GM19395 (cell line): ENCODE measurements at regions not wholly inside any gene's neighbourhood (a gene's known extent, or its start where the extent isn't known, plus 50 kb on each side); places are given as distances from the start of the nearest gene placed in this dataset.

Source experiments
- ATAC-seq: cut with Tn5 transposase; IDR thresholded peaks from one replicate; pipeline ENCODE4 v1.9.1; 2021; ENCODE audit warnings: mild to moderate bottlenecking, moderate library complexity; ENCODE audit not compliant: unreplicated experiment

DNA sequence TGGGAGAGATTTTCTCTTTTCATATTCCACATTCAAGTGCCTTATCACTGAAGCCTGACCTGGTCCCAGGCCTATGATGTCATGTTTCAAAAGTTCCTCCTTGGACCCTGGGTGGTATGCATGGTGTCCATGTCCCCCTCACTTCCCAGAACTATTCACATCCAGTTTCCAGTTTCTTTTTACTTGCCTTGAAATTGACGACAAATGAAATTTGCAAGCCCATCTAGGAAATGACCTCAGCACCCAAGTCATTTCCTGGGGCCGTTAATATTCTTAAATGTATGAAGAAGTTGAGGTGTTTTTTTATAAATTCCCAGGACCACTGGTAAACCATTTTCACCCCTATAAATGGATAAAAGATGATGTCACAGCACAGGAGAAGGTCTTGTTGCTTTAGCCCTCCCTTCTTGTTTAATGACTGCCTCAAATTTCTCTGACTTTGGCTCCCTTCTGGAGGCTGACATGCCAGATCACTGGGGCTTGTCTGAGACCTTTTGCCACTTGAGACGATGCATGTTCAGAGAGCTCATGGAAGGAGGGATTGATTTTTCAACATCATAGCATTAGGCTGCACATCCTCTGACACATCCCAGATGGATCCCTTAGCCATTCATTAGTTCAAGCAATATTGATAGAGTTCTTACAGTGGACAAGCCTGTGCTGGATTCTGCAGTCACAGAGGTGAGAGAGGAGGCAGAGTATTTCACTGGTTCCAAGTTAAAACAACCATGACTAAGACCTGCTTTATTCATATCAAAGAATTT is 221.3 kb downstream of the PLPP3 start:
- no peak for ATAC-seq

DNA sequence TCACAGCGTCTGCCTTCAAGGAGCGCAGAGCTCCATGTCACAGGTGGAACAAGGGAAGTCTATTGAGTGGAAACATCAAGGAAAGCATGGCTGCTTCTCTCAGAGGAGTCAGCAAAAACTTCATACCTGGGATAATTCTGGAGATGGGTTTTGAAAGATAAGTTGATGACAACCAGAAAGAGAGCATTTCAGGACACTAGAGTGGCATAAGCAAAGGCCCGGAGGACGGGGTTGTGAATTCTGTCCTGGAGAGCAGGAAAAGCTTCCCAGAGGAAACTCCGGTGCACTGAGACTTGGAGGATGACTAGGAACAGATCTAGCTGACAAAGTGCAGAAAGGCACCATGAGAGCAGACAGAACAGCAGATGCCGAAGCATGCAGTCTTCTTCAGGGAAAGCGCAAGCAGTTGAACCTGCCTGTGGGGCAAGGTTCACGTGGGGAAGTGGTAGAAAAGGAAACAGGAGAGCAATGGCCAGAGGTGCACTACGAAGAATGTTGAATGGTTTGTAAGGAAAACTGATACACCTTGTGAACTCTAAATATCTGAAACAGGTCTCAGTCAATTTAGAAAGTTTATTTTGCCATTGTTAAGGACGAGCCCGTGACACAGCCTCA is 222.9 kb downstream of the PLPP3 start:
- ATAC-seq: no peak

DNA sequence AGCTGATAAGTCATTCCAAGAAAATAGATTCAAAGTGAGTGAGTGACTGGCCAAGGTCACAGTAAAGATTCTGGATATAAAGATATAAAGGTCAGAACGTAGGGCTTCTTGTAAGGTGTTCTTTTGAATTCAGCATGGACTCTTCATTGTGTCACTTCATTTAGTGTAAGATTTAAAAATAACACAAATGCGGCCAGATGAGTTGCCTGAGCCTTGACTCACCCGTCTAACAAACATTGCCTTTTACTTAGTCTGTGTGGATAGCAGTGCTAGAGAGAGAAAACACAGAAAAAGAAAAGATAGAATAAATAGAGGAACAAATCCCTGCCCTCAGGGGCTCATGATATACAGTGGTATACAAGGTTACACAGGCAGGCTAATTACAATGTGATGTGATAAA is 223.4 kb downstream of the PLPP3 start:
- ATAC-seq: no peak

DNA sequence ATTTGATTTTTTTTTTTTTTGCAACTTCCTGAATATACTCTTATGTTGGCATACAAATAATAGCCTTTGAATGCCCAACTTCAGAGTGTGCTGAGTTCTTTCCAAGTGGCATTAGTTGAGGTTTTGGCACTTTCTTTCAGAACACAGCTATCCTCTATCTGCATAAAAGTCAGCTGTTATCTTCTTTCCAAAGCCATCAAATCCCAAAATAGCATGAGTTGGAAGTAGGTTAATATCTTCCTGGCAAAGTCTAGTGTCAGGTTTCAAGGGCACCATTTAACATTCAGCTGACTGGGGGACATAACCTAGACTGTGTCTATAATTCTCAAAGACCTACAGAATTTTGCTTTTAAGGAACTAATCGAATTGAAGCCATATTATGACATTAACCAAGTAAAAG is 223.9 kb downstream of the PLPP3 start:
- no peak for ATAC-seq

DNA sequence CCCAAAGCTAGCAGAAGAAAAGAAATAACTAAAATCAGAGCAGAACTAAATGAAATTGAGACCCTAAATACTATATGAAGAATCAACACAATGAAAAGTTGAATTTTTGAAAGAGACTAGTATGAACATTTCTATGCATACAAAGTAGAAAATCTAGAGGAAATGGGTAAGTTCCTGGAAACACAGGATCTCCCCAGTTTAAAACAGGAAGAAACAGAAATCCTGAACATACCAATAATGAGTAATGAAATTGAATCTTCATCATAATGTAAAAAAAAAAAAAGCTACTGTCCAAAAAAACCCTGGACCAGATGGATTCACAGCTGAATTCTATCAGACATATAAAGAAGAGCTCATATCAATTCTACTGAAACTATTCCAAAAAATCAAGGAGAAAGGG is 233.5 kb downstream of the PLPP3 start:
- ATAC-seq: no peak

DNA sequence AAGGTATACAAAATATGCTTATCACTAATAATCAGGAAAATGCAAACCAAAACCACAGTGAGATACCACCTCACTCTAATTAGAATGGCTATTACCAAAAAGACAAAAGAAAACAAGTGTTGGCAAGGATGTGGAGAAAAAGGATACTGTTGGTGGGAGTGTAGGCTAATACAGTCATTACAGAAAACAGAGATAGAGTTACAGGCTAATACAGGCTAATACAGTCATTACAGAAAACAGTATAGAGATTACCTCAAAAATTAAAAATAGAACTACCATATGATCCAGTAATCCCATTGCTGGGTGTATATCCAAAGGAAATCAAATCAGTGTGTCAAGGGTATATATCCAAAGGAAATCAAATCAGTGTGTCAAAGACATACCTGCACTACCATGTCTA is 238.4 kb downstream of the PLPP3 start:
- ATAC-seq: no peak

DNA sequence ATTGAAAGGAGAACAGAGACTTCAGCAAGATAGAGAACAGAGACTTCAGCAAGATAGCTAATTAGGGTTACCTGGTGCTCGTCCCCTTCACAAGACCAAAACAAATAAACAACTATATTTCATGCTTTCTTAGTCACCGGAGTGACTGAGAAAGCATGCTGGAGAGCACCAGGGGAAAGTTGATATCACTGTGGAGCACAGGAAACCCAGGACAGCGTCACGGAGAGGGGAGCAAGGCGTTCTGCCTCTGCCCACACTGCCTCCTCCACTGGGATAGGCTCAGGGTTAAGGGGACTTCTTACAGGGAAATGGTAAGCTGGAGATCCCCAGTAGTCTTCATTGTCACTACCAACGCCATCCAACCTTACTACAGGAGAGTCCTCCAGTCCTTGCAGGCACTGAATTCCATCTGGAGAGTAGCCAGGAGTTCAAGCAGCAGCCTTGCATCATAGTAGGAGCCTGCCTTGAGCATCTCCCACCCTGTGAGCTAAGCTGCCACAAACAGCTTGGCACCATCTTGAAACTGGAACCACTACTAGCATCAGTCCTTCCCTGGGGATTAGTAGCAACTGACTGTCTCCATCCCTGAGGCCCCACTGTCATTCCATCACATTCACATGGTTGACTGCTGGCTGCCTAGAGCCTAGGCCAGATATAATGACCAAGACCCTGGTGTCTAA is 239.4 kb downstream of the PLPP3 start:
- no peak for ATAC-seq

DNA sequence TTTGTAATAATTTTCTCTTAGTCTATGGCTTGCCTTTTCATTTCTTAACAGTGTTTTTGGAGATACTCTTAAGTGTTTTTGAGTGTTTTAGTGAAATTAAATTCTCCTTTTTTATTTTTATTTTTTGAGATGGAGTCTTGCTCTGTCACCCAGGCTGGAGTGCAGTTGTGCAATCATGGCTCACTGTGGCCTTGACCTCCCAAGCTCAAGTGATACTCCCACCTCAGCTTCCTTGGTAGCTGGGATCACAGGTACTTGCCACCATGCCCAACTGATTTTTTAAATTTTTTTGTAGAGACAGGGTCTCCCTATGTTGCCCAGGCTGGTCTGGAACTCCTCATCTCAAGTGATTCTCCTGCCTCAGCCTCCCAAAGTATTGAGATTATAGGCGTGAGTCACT is 240.3 kb downstream of the PLPP3 start:
- ATAC-seq: no peak

DNA sequence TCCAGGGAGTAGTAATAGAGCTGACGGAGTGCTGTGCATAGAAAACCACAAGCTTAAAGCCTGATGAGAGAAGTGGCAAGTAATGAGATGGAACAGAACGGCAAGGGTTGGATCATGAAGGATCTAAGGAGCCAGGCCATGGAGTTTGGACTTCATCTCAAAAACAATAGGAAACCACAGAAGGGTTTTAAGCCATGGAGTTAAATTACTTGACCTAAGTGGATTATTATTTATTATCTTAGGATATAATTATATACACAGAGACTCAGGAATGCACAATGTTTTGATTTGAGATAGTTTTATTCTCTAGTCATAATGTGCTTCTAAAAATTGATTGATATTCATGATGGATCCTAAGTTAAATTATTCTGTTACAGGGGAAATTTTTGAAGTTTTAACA is 242.4 kb downstream of the PLPP3 start:
- no peak for ATAC-seq

DNA sequence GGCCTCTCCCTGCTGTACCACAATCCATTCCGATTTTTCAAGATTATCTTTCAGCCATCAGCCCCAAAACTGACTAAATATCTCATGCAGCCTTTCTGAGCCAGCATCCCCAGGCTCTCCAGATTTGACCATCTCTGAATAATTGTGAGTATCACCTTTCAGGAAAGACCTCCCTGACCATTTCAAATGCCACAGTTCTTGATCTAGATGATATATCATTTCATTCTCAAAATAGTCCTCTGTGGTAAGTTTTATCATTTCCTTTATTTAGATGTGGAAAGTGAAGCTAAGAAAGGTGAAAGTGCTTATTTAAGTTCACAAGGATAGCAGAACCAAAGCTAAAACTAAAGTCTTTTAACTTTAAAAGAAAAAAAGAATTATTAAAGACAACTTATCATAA is 244.0 kb downstream of the PLPP3 start:
- ATAC-seq: no peak

DNA sequence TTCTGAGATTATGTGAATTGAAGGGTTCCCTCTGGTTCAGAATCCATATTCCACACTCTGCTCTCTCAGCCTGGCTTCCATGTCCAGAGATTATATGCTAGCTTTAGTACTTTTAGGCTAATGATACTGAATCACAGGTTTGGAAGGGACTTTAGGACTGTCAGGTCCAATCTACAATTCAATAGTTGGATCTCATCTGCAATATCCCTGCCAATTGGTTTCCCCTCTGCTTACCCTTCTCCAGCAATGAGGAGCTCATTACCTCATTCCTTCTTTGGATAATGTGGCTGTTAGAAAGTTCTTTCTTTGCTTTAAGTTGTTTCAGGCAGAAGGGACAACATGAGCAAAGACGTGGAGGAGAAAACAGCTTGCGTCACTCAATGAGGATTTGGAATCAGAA is 245.3 kb downstream of the PLPP3 start:
- ATAC-seq: no peak

DNA sequence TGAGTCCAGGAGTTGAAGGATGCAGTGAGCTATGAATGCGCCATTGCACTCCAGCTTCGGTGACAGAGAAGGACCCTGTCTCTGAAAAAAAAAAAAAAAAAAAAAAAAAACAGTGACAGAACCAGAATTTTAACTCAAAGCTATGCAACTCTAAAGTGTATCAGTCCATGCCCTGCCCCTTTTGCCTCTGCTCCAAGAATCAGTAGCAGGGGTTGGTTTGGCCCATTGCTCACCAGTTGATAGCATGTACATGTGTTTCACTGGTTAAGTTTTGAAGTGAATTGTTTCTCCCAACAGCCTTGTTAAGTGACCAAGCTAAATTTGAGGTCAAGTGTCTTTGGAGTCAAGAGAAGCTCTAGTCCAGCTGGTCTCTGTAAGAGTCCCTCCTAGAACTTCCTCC is 245.9 kb downstream of the PLPP3 start:
- ATAC-seq: no peak

DNA sequence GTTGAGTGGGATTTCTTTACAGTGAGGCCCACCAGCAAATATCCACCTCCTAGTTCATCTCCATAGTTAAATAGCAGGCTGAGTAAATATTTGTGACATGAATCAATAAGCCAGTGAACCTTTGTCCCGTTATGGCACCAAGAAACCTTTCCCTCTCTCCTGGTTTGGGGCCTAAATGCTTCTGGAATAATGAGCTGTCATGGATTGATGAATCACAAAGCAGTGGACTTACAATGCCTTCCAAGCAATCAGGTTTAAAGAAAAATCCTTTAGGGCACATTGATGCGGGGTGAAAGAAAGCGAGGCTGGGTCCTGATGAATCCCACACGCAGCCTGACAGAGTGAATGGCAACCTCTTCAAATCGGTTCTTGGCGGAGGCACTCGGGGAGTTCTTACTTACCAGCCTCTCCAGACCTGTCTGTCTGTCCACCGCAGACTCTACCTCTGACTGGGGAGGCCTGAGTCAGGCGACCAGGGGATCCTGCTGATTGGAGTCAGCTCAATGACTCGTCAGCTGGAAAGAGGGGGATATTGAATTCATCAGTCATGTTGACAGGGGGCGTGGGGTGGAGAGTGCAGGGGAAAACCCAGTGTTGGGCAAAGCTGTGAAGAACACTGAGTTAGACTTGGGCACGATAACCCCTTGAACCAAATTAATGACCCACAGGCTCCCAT is 247.3 kb downstream of the PLPP3 start:
- no peak for ATAC-seq

DNA sequence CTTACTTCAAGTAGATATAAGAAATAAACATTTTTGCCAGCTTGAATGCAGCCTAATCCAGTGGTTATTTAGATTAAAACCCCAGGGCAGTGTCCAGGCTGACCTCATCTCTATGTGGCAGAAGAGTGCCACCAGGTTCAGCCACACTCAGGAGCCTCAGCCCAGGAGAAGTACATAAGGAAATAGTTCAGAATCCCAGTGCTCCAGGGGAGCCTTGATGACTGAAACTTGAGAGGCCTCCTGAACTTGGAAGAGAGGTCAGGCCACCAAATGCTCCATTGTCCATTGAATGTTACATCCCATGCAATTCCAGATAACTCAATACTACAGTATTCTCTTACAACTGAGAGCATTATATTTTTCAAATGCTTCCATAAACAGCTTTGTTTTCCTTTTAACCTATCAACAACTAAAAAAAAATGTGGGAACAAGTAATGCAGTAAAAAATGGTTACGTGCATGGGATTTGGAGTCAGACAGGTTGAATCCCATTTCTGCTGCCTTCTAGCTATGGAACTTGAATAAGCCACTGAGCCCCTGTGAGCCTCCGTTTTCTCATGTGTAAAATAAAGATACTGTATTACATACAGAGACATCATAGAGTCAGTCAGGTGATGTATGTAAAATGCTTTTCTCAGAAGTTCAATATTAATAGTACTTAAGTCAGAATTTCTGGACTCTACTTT is 248.0 kb downstream of the PLPP3 start:
- ATAC-seq: no peak

DNA sequence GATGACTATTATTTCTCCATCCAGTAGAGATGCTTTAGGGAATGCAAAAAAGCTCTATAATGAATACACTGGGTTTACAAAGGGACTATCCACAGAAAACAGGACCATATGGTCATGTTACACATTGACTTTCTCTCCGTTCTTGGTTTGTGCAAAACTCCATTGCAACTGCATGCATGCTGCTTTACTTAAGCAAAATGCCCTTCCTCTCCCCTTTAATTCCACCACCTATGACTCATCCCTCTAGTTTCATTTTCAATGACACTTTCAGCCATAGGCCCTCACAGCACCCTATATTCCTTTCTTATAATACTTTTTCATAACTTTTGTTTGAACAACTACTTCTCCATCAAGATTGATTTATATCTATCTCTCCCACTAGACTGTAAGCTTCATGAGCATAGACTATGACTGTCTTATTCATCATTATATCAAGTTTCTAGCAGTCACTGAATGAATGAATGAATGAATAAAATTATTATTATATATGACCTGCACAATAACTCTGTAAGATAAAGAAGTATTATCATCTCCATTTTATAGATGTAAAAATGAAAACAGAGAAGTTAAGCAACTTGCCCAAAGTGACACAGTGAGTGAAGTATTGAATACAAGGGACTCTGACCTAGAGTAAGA is 248.9 kb downstream of the PLPP3 start:
- ATAC-seq: peak; percentile 95

DNA sequence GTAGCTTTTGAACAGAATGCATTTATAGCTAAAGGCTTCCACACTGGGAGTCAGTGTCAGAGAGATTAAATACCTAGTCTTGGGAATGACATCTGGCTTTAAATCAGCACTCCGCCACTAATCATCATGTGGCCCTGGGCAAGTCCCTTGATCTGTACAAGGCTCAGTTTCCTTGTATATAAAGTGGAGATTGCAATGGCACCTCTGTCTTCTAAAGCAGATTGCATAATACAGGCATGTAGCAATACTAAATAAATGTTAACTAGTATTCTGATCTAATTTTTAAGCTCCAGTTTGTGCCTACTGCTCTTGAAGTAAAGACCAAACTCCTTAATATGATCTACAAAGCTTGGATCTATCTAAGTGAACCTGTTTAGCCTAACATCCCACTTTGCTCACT is 249.4 kb downstream of the PLPP3 start:
- ATAC-seq: no peak

DNA sequence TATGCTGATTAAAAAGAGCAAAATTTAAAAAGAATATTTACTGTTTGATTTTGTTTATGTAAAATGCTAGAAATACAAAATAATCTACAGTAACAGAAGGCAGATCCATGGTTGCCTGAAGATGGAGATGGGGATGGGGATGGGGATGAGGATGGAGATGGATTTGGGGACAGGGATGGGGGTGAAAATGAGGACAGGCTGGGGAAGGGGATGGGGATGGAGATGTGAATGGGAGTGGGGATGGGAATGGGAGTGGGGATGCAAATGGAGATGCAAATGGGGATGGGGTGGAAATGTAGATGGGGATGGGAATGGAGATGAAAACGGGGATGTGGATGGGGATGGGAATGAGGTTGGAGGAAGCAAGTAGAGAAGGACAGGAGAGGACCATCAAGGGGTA is 252.2 kb downstream of the PLPP3 start:
- no peak for ATAC-seq

DNA sequence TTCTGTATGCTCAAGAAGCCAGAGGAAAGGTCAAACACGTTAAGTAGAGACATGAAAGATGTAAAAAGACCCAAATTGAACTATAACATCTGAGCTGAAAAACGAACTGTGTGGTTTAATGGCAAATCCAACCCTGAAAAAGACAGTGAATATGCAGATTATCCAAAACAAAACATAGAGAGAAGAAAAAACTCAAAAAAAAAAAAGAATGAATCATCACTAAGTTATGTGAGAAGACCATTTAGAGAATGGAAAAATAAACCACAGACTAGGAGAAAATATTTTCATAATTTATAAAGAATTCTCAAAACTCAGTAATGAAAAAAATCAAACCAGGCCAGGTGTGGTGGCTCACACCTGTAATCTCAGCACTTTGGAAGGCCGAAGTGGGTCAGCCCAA is 253.3 kb downstream of the PLPP3 start:
- ATAC-seq: no peak

DNA sequence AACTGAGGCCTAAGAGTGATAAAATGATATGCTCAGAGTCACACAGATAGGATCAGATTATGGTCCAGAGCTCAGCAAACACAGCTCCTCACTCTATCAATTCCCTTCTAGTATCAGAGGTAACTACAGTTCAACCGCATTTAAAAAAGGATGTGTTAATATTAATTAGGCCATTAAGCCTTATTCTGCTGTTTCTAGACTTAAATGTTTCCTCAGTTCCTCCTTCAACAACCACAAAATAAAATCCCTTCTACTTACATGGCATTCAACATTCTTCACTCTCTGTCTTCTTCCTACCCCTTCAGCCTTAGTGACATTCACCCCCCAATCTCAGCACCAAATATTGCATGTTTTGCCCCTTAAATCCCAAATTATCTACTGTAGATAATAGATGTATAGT is 254.9 kb downstream of the PLPP3 start:
- ATAC-seq: no peak

DNA sequence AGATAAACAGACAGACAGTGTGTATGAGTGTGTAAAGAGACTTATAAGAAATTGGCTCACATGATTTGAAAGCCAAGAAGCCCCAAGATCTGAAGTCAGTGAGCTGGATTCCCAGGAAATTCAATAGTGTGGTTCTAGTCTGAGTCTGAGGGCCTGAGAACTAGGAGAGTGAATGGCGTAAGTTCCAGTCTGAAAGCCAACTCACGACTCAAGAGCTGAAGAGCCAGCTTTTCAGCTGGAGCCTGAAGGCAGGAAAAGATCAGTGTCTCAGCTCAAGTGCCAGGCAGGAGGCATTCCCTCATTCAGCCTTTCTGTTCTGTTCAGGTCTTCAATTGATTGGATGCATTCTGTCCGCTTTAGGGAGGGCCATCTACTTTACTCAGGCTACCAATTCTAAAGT is 257.2 kb downstream of the PLPP3 start:
- ATAC-seq: no peak

DNA sequence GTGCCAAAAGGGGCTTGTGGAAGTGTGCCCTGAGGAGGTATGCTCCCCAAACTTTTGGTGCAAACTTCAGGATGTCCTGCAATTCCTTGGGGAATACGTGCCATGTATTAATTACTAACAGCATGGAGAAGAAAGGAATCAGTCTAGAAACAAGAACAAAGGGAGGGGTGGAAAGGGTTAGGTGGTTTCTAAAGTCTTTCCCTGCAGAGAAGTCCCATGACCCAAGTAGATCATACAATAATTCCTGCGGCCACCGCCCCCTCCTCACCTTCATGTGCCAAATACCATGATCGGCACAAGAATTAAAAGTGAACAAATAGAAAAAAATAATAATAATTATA is 258.2 kb downstream of the PLPP3 start:
- ATAC-seq: no peak
